ENCODE measurements at regions not wholly inside any gene's neighbourhood (a gene's known extent, or its start where the extent isn't known, plus 50 kb on each side); places are given as distances from the start of the nearest gene placed in this dataset.

GRCh38 chr13:44726778-44727177 lies 150.6 kb upstream of the TSC22D1 start:
- TF ChIP-seq CTCF (conservative IDR thresholded peaks at IDR 0.05; ENCODE audit: low read depth, low read length) (no peak), EZH2 (IDR thresholded peaks at IDR 0.05; ENCODE audit: borderline replicate concordance, low read depth, low read length, poor library complexity, severe bottlenecking) (no peak)
